NCI-H82 treated with DMSO at 0.1 percent for 48 hours (cell line): ENCODE measurements at regions not wholly inside any gene's neighbourhood (a gene's known extent, or its start where the extent isn't known, plus 50 kb on each side); places are given as distances from the start of the nearest gene placed in this dataset.

Experiments
- DNase-seq: peaks from one replicate; lab custom pipeline; 2025; ENCODE audit not compliant: unreplicated experiment; lab: John Stamatoyannopoulos, UW

- DNase-seq, result no peak
These were observed 335.1 kb downstream of the SMARCA1 start for GRCh38 chrX:129188231-129188630.

- no peak for DNase-seq
These were observed 346.6 kb downstream of the SMARCA1 start for GRCh38 chrX:129176710-129177109.

- DNase-seq, result no peak
These were observed 362.2 kb downstream of the SMARCA1 start for GRCh38 chrX:129161108-129161507.

GRCh38 chrX:129158505-129158904 is 364.8 kb downstream of the SMARCA1 start:
- no peak for DNase-seq

- DNase-seq, result peak; percentile 65
These were observed 377.4 kb downstream of the SMARCA1 start for GRCh38 chrX:129145840-129146272.

- DNase-seq, result no peak
These were observed 377.9 kb downstream of the SMARCA1 start for GRCh38 chrX:129145385-129145784.

- no peak for DNase-seq
These were observed 378.9 kb downstream of the SMARCA1 start for GRCh38 chrX:129144172-129145038.

GRCh38 chrX:129139837-129140598 is 383.3 kb downstream of the SMARCA1 start:
- DNase-seq, result peak; percentile 77

GRCh38 chrX:129125122-129125914 is 398.0 kb downstream of the SMARCA1 start:
- DNase-seq, result peak; percentile 99

GRCh38 chrX:129123795-129124194 is 399.5 kb downstream of the SMARCA1 start:
- peak; percentile 83 for DNase-seq

GRCh38 chrX:129116676-129117470 is 406.4 kb downstream of the SMARCA1 start:
- DNase-seq, result no peak

GRCh38 chrX:129115935-129116334 is 407.4 kb downstream of the SMARCA1 start:
- no peak for DNase-seq

GRCh38 chrX:129115104-129115503 is 408.2 kb downstream of the SMARCA1 start:
- peak; percentile 59 for DNase-seq

- no peak for DNase-seq
These were observed 412.1 kb downstream of the SMARCA1 start for GRCh38 chrX:129111081-129111798.

- DNase-seq, result peak; percentile 21
These were observed 414.4 kb downstream of the SMARCA1 start for GRCh38 chrX:129108936-129109335.

- no peak for DNase-seq
These were observed 424.1 kb downstream of the SMARCA1 start for GRCh38 chrX:129099207-129099606.

- no peak for DNase-seq
These were observed 425.6 kb downstream of the SMARCA1 start for GRCh38 chrX:129097668-129098067.

GRCh38 chrX:129093706-129094105 is 429.6 kb downstream of the SMARCA1 start:
- no peak for DNase-seq

GRCh38 chrX:129092757-129093156 is 430.5 kb downstream of the SMARCA1 start:
- DNase-seq, result no peak

GRCh38 chrX:129092242-129092641 is 431.0 kb downstream of the SMARCA1 start:
- no peak for DNase-seq
